ENCODE measurements at regions not wholly inside any gene's neighbourhood (a gene's known extent, or its start where the extent isn't known, plus 50 kb on each side); places are given as distances from the start of the nearest gene placed in this dataset.

DNA sequence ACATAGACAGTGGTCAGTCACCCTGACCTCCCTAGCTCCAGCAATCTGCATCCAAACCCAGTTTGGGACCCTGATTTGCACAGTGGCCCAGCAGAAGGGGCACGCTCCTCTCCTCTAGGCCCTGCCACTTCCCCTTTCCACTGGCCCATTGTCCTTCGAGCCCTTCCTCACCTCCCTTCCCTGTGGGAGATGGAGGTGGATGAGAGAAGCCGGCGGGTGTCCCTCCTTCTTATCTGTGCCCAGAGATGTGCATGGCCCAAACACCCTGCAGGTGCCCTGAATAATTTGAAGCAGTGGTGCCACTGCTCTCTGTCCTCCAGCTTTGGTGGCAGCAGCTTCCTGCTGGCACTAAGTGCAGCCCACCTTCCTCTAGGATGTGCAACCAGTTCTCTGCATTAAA lies 140.0 kb downstream of the BARX1 start:
- CTCF ChIA-PET: interaction anchor here (1.0 kb wide), 1 partner anchor 13 kb away, joined by 4 read pairs; no protein-coding TSS in a partner anchor
- intact Hi-C loops (cut with micrococcal nuclease; ENCODE audit: unreplicated experiment): no loop called here

DNA sequence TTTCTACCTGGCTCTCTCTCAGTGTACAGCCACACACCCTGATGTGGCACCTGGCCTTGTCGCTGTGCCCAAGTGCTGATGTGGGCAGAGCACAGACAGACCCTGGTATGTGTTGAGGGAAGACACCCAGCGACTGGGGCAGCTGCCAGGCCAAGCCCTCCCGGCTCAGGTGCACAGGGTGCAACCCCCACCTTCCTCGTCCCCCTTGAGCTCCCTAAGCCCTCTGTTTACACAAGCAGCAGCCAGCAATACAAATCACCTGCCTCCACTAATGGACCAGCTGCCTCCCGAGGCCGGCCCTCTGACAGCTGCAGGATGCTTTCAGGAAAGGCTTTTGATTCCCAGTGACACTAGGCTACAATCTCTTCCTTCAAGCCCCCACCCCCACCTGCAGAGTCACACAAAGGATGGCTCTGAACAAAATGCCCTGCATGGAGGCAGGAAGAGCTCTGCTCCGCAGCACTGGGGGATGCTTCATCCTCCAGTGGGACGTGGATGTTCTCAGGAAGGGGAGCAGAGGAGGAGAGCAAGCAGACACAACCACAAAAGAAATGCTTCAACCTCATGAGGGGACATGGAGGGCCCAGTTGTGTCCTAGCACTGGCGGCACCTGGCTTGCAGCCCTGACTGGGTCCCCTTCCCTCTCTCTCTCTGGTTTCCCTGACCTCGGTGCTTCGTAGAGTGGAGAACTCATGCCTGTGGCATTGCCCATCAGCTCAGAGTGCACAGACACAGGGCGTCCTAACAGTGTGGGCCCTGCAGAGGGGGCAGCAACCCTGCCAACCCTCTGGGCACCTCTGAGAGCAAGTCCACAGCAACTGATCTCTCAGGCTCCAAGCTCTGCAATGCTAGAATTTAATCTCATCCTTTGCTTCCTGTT lies 140.8 kb downstream of the BARX1 start:
- H3K9me3 Mint-ChIP-seq (ENCODE audit: low read depth, unreplicated experiment): no peaks in the 10 kb centered on the region
- intact Hi-C loops (cut with micrococcal nuclease; ENCODE audit: unreplicated experiment): no loop called here
- no peak overlapping the region for H3K4me3 Mint-ChIP-seq (ENCODE audit: low read depth, unreplicated experiment)
- CTCF ChIA-PET: interaction anchor here (1.0 kb wide), 1 partner anchor 13 kb away, joined by 4 read pairs; no protein-coding TSS in a partner anchor
- no peaks in the 10 kb centered on the region for H3K4me1 Mint-ChIP-seq (ENCODE audit: low read depth, unreplicated experiment)
- H3K27ac Mint-ChIP-seq (ENCODE audit: unreplicated experiment): no peak overlapping the region
- no peak for DNase-seq
- H3K36me3 Mint-ChIP-seq (ENCODE audit: insufficient read depth, unreplicated experiment): no peaks in the 10 kb centered on the region
- TF ChIP-seq, protein P1, sequence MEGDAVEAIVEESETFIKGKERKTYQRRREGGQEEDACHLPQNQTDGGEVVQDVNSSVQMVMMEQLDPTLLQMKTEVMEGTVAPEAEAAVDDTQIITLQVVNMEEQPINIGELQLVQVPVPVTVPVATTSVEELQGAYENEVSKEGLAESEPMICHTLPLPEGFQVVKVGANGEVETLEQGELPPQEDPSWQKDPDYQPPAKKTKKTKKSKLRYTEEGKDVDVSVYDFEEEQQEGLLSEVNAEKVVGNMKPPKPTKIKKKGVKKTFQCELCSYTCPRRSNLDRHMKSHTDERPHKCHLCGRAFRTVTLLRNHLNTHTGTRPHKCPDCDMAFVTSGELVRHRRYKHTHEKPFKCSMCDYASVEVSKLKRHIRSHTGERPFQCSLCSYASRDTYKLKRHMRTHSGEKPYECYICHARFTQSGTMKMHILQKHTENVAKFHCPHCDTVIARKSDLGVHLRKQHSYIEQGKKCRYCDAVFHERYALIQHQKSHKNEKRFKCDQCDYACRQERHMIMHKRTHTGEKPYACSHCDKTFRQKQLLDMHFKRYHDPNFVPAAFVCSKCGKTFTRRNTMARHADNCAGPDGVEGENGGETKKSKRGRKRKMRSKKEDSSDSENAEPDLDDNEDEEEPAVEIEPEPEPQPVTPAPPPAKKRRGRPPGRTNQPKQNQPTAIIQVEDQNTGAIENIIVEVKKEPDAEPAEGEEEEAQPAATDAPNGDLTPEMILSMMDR (IDR thresholded peaks at IDR 0.05; ENCODE audit: unreplicated experiment): no peak
- H3K27me3 Mint-ChIP-seq (ENCODE audit: unreplicated experiment): peaks cover 86% of the 10 kb centered on the region
- BruUV-seq (replicated peaks): no TSS peak

More for the DNA sequence above, 140.0 kb downstream of the BARX1 start:
- no peak overlapping the region for H3K4me3 Mint-ChIP-seq (ENCODE audit: low read depth, unreplicated experiment)
- H3K9me3 Mint-ChIP-seq (ENCODE audit: low read depth, unreplicated experiment): no peaks in the 10 kb centered on the region
- TF ChIP-seq, protein P1 (IDR thresholded peaks at IDR 0.05; ENCODE audit: unreplicated experiment): no peak
- DNase-seq: no peak
- H3K27me3 Mint-ChIP-seq (ENCODE audit: unreplicated experiment): peaks cover 90% of the 10 kb centered on the region
- BruUV-seq (replicated peaks): no TSS peak
- H3K27ac Mint-ChIP-seq (ENCODE audit: unreplicated experiment): no peak overlapping the region
- no peaks in the 10 kb centered on the region for H3K4me1 Mint-ChIP-seq (ENCODE audit: low read depth, unreplicated experiment)
- H3K36me3 Mint-ChIP-seq (ENCODE audit: insufficient read depth, unreplicated experiment): no peaks in the 10 kb centered on the region

DNA sequence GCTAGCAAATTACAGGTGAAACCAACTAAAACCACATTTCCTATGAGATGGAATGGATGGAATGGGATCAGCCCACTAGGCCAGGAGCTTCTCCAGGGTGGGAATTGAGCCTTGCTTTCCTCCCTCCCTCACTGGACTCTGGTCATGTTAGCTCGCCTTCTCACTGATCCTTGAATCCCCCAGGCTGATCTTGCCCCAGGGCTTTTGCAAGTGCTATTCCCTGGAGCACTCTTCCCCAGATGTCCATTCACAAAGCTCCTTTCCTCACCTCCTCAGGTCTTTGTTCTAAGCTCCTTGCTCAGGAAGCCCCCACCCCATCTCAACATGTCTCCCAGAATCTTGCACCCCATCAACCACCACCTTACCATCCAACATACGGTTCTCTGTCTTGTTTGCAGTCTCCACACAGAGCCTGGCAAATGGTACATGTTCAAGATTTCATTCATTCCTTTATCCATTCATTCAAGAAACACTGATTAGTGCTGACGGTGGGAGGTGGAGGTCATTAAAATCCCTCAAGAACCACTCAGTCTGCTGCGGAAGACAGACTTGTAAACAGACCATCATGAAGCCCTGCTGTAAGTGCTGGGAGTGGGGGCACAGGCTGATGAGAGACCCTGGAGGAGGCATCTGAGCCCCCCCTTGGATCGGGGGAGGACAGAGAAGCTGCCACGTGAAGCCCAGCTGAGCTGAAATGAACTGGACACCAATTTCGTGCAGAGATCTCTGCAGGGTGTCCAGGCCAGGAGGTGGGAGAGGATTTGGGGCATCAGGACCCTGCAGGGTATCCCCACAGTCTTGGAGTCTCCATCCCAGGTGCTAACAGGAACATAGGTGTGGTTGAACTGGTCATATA lies 141.7 kb downstream of the BARX1 start:
- Mint-ChIP-seq H3K27me3 (ENCODE audit: unreplicated experiment) (peaks cover 85% of the 10 kb centered on the region), H3K4me3 (ENCODE audit: low read depth, unreplicated experiment) (no peak overlapping the region), H3K27ac (ENCODE audit: unreplicated experiment) (no peak overlapping the region), H3K36me3 (ENCODE audit: insufficient read depth, unreplicated experiment) (no peaks in the 10 kb centered on the region), H3K9me3 (ENCODE audit: low read depth, unreplicated experiment) (no peaks in the 10 kb centered on the region), H3K4me1 (ENCODE audit: low read depth, unreplicated experiment) (no peaks in the 10 kb centered on the region)
- CTCF ChIA-PET: no interaction called here
- DNase-seq: no peak
- TF ChIP-seq, protein P1 (IDR thresholded peaks at IDR 0.05; ENCODE audit: unreplicated experiment): no peak
- intact Hi-C loops (cut with micrococcal nuclease; ENCODE audit: unreplicated experiment): no loop called here
- no TSS peak for BruUV-seq (replicated peaks)

DNA sequence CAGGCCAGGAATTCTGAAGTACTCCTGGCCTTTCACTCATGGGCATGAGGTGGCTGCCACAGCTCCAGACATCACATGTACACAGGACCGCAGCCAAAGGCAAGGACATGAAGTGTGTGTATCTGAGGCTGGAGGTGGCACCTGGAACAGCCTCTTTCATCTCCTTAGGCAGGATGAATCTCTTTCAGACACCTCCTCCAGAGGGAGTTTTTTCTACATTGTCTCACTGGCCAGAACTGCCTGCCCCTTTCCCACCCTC lies 142.8 kb downstream of the BARX1 start:
- BruUV-seq (replicated peaks): no TSS peak
- Mint-ChIP-seq H3K9me3 (ENCODE audit: low read depth, unreplicated experiment) (no peaks in the 10 kb centered on the region), H3K4me1 (ENCODE audit: low read depth, unreplicated experiment) (no peaks in the 10 kb centered on the region), H3K36me3 (ENCODE audit: insufficient read depth, unreplicated experiment) (no peaks in the 10 kb centered on the region), H3K27me3 (ENCODE audit: unreplicated experiment) (peaks cover 73% of the 10 kb centered on the region), H3K4me3 (ENCODE audit: low read depth, unreplicated experiment) (no peak overlapping the region), H3K27ac (ENCODE audit: unreplicated experiment) (no peak overlapping the region)
- DNase-seq: no peak
- TF ChIP-seq, protein P1 (IDR thresholded peaks at IDR 0.05; ENCODE audit: unreplicated experiment): no peak
- CTCF ChIA-PET: no interaction called here
- intact Hi-C loops (cut with micrococcal nuclease; ENCODE audit: unreplicated experiment): no loop called here

All from Calu3 (cell line).